ENCODE measurements at regions not wholly inside any gene's neighbourhood (a gene's known extent, or its start where the extent isn't known, plus 50 kb on each side); places are given as distances from the start of the nearest gene placed in this dataset.

- no peak for ATAC-seq
- Histone ChIP-seq H3K36me3 (replicated peaks in 1 of 2; ENCODE audit: control insufficient read depth in 1 of 2, insufficient read depth in 2 of 2, low read length in 2 of 2) (no peaks in the 10 kb centered on the region), H3K27ac (ENCODE audit: extremely low read length, insufficient read depth, low read length) (no peak overlapping the region), H3K9me3 (ENCODE audit: low read length) (peaks cover 69% of the 10 kb centered on the region), H3K4me1 (ENCODE audit: insufficient read depth, low read length) (no peaks in the 10 kb centered on the region), H4K20me1 (ENCODE audit: insufficient read depth, low read length) (no peaks in the 10 kb centered on the region), H3K79me2 (ENCODE audit: insufficient read depth, low read length) (no peaks in the 10 kb centered on the region), H3K4me2 (ENCODE audit: low read depth, low read length) (no peak overlapping the region), H3K9ac (ENCODE audit: insufficient read depth, low read depth, low read length) (no peak overlapping the region), H3K27me3 (ENCODE audit: control insufficient read depth in 1 of 2, insufficient read depth in 2 of 2, low read length in 2 of 2) (no peaks in the 10 kb centered on the region), H2AFZ (ENCODE audit: low read length) (no peak overlapping the region), H3K4me3 (replicated peaks in 1 of 3; ENCODE audit: insufficient read depth in 1 of 3, low read depth in 2 of 3, low read length in 3 of 3) (no peak overlapping the region)
- ChIA-PET CTCF (ENCODE audit: low intra/inter-chr PET ratio, low total read pairs) (no interaction called here), POLR2A (no interaction called here)
- DNase-seq (ENCODE audit: low spot score), result no peak
- 28% methylated on average over 4 of the region's 4 CpGs for WGBS (ENCODE audit: low lambda C conversion rate)
- TF ChIP-seq MAFF (IDR thresholded peaks at IDR 0.05; ENCODE audit: low read depth, low read length), result no peak
- TF ChIP-seq ESRRA (CRISPR knock-in tag; IDR thresholded peaks at IDR 0.05; ENCODE audit: low read depth), result no peak
- no peak for TF ChIP-seq ZSCAN22 (CRISPR knock-in tag; IDR thresholded peaks at IDR 0.05)
- TF ChIP-seq ELF1 (CRISPR knock-in tag; IDR thresholded peaks at IDR 0.05), result no peak
- TF ChIP-seq ZNF451 (CRISPR knock-in tag; IDR thresholded peaks at IDR 0.05), result no peak
- no peak for TF ChIP-seq ZNF678 (CRISPR knock-in tag; IDR thresholded peaks at IDR 0.05)
- no peak for TF ChIP-seq RFXAP (CRISPR knock-in tag; IDR thresholded peaks at IDR 0.05; ENCODE audit: borderline replicate concordance)
- TF ChIP-seq MTA3 (CRISPR knock-in tag; IDR thresholded peaks at IDR 0.05), result no peak
- TF ChIP-seq FOXM1 (CRISPR knock-in tag; IDR thresholded peaks at IDR 0.05), result no peak
- no peak for TF ChIP-seq RARG (CRISPR knock-in tag; IDR thresholded peaks at IDR 0.05; ENCODE audit: low read depth)
- TF ChIP-seq, protein P1, sequence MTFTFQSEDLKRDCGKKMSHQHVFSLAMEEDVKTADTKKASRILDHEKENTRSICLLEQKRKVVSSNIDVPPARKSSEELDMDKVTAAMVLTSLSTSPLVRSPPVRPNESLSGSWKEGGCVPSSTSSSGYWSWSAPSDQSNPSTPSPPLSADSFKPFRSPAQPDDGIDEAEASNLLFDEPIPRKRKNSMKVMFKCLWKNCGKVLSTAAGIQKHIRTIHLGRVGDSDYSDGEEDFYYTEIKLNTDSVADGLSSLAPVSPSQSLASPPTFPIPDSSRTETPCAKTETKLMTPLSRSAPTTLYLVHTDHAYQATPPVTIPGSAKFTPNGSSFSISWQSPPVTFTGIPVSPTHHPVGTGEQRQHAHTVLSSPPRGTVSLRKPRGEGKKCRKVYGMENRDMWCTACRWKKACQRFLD (CRISPR knock-in tag; IDR thresholded peaks at IDR 0.05; ENCODE audit: borderline replicate concordance), result no peak
- in situ Hi-C loops (cut with HindIII; ENCODE audit: extremely low pct_ligation_motif_present, low pct_unique_long_range_greater_than_20kb) (no loop called here), intact Hi-C loops (cut with micrococcal nuclease; ENCODE audit: unreplicated experiment) (no loop called here)
- FAIRE-seq, result no peak
- BruUV-seq (replicated peaks), result no TSS peak
Measured at GRCh38 chr19:31595521-31595920, 246.3 kb upstream of the TSHZ3 start.

Measured in HepG2 (cell line).